CD14-positive monocyte (primary cell): ENCODE measurements at regions not wholly inside any gene's neighbourhood (a gene's known extent, or its start where the extent isn't known, plus 50 kb on each side); places are given as distances from the start of the nearest gene placed in this dataset.

ENCODE experiments used
- DNase-seq, 3 donors: peaks; one replicate each; pipeline ENCODE4 v3.0.0-alpha.2; 2011 to 2022
- H2AFZ ChIP-seq: 2 replicates; pipeline ENCODE4 v1.6.0; 2012; ENCODE audit warnings: mild to moderate bottlenecking, low read depth, low read length, inconsistent platforms; ENCODE audit not compliant: insufficient read depth, poor library complexity, severe bottlenecking
- H3K27ac ChIP-seq, 2 donors: 1 replicate in 1 of 2; 2 replicates in 1 of 2; pipeline ENCODE4 v1.5.1; 2012 to 2013; ENCODE audit warnings: low read length in 2 of 2, control low read depth in 1 of 2, inconsistent platforms in 1 of 2, low read depth in 1 of 2, mild to moderate bottlenecking in 1 of 2
- H3K27me3 ChIP-seq, 2 donors: one replicate each; pipeline versions ENCODE4 v1.6.0 to v1.6.1; 2011 to 2013; ENCODE audit warnings: low read length in 2 of 2; ENCODE audit not compliant: control insufficient read depth in 2 of 2, insufficient read depth in 2 of 2
- H3K36me3 ChIP-seq, 2 donors: replicated peaks in 1 of 2; 1 replicate in 1 of 2; 2 replicates in 1 of 2; pipeline versions ENCODE4 v1.5.1 to v1.6.1; 2012 to 2013; ENCODE audit warnings: low read length in 2 of 2, control low read depth in 1 of 2, inconsistent platforms in 1 of 2, mild to moderate bottlenecking in 1 of 2; ENCODE audit not compliant: insufficient read depth in 2 of 2, control insufficient read depth in 1 of 2
- H3K4me1 ChIP-seq, 2 donors: 1 replicate in 1 of 2; 2 replicates in 1 of 2; pipeline versions ENCODE4 v1.5.1 to v1.6.1; 2012 to 2013; ENCODE audit warnings: low read length in 2 of 2, control low read depth in 1 of 2, inconsistent platforms in 1 of 2, mild to moderate bottlenecking in 1 of 2, moderate library complexity in 1 of 2; ENCODE audit not compliant: insufficient read depth in 2 of 2, control insufficient read depth in 1 of 2
- H3K4me2 ChIP-seq: replicated peaks from 2 replicates; pipeline ENCODE3; 2012; ENCODE audit warnings: low read length, moderate library complexity, mild to moderate bottlenecking; ENCODE audit not compliant: poor library complexity, severe bottlenecking; ENCODE audit errors: extremely low read depth
- H3K4me3 ChIP-seq, 3 experiments: fragments of 200-600 bp in 1 of 3; sonication (generic) in 1 of 3; replicated peaks in 1 of 3; 1 replicate in 2 of 3; 2 replicates in 1 of 3; pipeline ENCODE4 v1.5.1; 2011 to 2013; ENCODE audit warnings: low read length in 3 of 3, mild to moderate bottlenecking in 3 of 3, control low read depth in 2 of 3, low read depth in 2 of 3, inconsistent platforms in 1 of 3, moderate library complexity in 1 of 3
- H3K79me2 ChIP-seq: 2 replicates; pipeline ENCODE4 v1.6.0; 2012; ENCODE audit warnings: mild to moderate bottlenecking, control low read depth, inconsistent platforms, low read length, moderate library complexity; ENCODE audit not compliant: insufficient read depth
- H3K9ac ChIP-seq: 2 replicates; pipeline ENCODE4 v1.6.0; 2017; ENCODE audit warnings: low read length, mild to moderate bottlenecking; ENCODE audit not compliant: insufficient read depth, poor library complexity, severe bottlenecking
- H3K9me3 ChIP-seq, 2 donors: replicated peaks in 1 of 2; 1 replicate in 1 of 2; 2 replicates in 1 of 2; pipeline versions ENCODE4 v1.5.1 to v1.6.1; 2012 to 2013; ENCODE audit warnings: low read length in 2 of 2, control low read depth in 1 of 2; ENCODE audit not compliant: control insufficient read depth in 1 of 2, insufficient read depth in 1 of 2
- H4K20me1 ChIP-seq: 2 replicates; pipeline ENCODE4 v1.6.0; 2012; ENCODE audit warnings: mild to moderate bottlenecking, low read length, control low read depth, moderate library complexity; ENCODE audit not compliant: insufficient read depth
- H3K27ac Mint-ChIP-seq, 7 donors: one replicate each; pipeline ENCODE4 v1.8.0; 2020; ENCODE audit warnings: mild to moderate bottlenecking in 7 of 7, mixed read lengths in 7 of 7, moderate library complexity in 6 of 7, inconsistent platforms in 2 of 7
- H3K27me3 Mint-ChIP-seq, 3 donors: one replicate each; pipeline ENCODE4 v1.8.0; 2021 to 2022; ENCODE audit warnings: low read depth in 3 of 3, mild to moderate bottlenecking in 3 of 3, mixed read lengths in 3 of 3, moderate library complexity in 3 of 3, inconsistent platforms in 1 of 3
- H3K36me3 Mint-ChIP-seq, 2 donors: one replicate each; pipeline ENCODE4 v1.8.0; 2020; ENCODE audit warnings: mixed read lengths in 2 of 2, inconsistent platforms in 1 of 2, mild to moderate bottlenecking in 1 of 2
- H3K4me1 Mint-ChIP-seq: one replicate; pipeline ENCODE4 v1.8.0; 2020; ENCODE audit warnings: mild to moderate bottlenecking, mixed read lengths
- H3K4me3 Mint-ChIP-seq, 2 donors: one replicate each; pipeline ENCODE4 v1.8.0; 2020; ENCODE audit warnings: mild to moderate bottlenecking in 2 of 2, mixed read lengths in 2 of 2, moderate library complexity in 1 of 2
- H3K9me3 Mint-ChIP-seq, 7 donors: one replicate each; pipeline ENCODE4 v1.8.0; 2020 to 2022; ENCODE audit warnings: mixed read lengths in 7 of 7, mild to moderate bottlenecking in 6 of 7, moderate library complexity in 6 of 7, inconsistent platforms in 2 of 7
- WGBS: methylation state at CpG from one replicate; pipeline ENCODE4 v1.1.5; 2013; ENCODE audit warnings: missing lambda C conversion rate; ENCODE audit not compliant: insufficient coverage; 5-methylcytosine and 5-hydroxymethylcytosine counted together
- intact Hi-C, 2 donors: fragments of 100-400 bp; cut with micrococcal nuclease; formaldehyde crosslinking; loops; one replicate each; pipeline versions ENCODE4 v1.15.0 to v1.15.1; 2023
- TF ChIP-seq, protein P1 (sequence below): fragments of 200-600 bp; IDR thresholded peaks from one replicate; pipeline ENCODE4 v1.8.0; 2022; ENCODE audit warnings: antibody characterized with exemption, mild to moderate bottlenecking

DNA sequence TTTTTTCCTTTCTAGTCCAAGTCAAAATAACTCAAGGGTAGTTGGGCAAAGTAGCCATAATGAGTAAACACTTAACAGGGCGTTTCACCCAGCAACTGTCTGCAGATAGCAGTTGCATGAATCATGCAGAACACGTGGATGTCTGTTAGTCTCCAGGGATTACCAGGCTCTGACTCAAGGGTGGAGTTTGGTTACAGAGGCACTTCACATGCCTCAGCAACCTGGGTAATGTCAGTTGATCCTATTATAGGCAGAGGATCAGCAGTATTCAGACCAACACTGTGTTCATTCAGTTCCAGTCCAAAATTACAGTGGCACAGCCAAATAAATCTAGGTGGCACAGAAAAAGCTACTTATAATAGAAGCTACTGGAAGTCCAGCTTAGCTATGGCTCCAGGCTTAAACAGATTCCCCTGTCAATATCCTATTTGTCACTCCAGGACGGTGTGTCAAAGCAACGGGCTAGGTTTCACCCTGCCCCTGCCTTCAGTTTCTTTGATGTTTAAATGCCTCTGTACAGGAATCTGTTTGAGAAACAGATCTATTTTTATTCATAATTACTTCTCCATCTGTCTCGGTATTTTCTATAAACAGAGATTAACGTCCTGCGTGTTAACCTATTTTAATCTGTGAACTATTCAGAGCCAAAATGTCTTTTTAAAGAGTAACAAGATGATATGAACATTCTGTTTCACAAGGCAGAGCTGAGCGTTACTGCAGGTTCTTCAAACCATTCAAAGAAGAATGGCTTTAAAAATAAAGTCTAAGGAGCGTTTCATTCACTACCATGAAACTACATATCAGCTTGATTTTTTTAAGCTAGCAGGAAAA is 162.6 kb upstream of the AKR1E2 start:
- H3K36me3 ChIP-seq, result no peaks in the 10 kb centered on the region
- no peaks in the 10 kb centered on the region for H4K20me1 ChIP-seq
- H3K27ac ChIP-seq, result no peak overlapping the region
- no peak overlapping the region for H3K4me3 Mint-ChIP-seq
- WGBS, result 67% methylated on average over 3 of the region's 9 CpGs
- no peaks in the 10 kb centered on the region for H3K36me3 Mint-ChIP-seq
- no peaks in the 10 kb centered on the region for H3K4me1 Mint-ChIP-seq
- H3K9me3 Mint-ChIP-seq, result no peaks in the 10 kb centered on the region
- H3K9ac ChIP-seq, result no peak overlapping the region
- peaks cover 1 to 5% (median 4%) of the 10 kb centered on the region in 3 donors for H3K27me3 Mint-ChIP-seq
- no peak overlapping the region for H3K27ac Mint-ChIP-seq
- H3K4me2 ChIP-seq, result no peak overlapping the region
- peak; percentile 16 to 60 (median 21) for DNase-seq
- H3K4me1 ChIP-seq, result no peaks in the 10 kb centered on the region
- intact Hi-C loops, result loop anchor here in 1 of 2 donors (5.0 kb wide), 1 partner anchor 1466 kb away; no protein-coding TSS in a partner anchor
- TF ChIP-seq, protein P1, sequence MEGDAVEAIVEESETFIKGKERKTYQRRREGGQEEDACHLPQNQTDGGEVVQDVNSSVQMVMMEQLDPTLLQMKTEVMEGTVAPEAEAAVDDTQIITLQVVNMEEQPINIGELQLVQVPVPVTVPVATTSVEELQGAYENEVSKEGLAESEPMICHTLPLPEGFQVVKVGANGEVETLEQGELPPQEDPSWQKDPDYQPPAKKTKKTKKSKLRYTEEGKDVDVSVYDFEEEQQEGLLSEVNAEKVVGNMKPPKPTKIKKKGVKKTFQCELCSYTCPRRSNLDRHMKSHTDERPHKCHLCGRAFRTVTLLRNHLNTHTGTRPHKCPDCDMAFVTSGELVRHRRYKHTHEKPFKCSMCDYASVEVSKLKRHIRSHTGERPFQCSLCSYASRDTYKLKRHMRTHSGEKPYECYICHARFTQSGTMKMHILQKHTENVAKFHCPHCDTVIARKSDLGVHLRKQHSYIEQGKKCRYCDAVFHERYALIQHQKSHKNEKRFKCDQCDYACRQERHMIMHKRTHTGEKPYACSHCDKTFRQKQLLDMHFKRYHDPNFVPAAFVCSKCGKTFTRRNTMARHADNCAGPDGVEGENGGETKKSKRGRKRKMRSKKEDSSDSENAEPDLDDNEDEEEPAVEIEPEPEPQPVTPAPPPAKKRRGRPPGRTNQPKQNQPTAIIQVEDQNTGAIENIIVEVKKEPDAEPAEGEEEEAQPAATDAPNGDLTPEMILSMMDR, result no peak
- H3K9me3 ChIP-seq, result no peaks in the 10 kb centered on the region
- H2AFZ ChIP-seq, result no peak overlapping the region
- H3K79me2 ChIP-seq, result no peaks in the 10 kb centered on the region
- no peaks in the 10 kb centered on the region for H3K27me3 ChIP-seq
- H3K4me3 ChIP-seq, result no peak overlapping the region

DNA sequence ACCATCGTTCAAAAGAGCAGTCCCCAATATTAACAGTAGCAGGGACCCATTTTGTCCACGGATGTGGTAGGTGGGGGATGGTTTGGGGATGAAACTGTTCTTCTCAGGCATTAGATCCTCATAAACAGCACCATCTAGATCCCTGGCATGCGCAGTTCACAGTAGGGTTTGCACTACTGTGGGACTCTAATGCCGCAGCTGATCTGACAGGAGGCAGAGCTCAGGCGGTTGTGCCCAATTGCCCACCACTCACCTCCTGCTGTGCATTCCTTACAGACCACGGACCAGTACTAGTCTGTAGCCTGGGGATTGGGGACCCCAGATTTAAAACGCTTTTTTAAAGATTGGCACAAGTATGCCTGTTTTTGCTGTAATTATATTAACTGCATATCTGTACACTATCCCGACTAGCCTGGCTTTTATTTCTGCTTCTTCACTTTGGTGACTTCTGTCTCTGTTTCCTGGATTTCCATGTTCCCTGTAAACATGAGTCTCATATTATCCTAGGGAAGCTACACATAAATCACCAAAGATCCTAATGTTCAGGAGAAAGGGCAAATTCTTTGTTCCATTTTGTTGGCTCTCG is 163.3 kb upstream of the AKR1E2 start:
- Histone ChIP-seq H4K20me1 (no peaks in the 10 kb centered on the region), H3K27ac (no peak overlapping the region), H3K9me3 (no peaks in the 10 kb centered on the region), H2AFZ (no peak overlapping the region), H3K4me3 (no peak overlapping the region), H3K79me2 (no peaks in the 10 kb centered on the region), H3K27me3 (no peaks in the 10 kb centered on the region), H3K36me3 (no peaks in the 10 kb centered on the region), H3K9ac (no peak overlapping the region), H3K4me1 (no peaks in the 10 kb centered on the region), H3K4me2 (no peak overlapping the region)
- WGBS, result 100% methylated on average over 3 of the region's 9 CpGs
- no peaks in the 10 kb centered on the region for H3K4me1 Mint-ChIP-seq
- no peak for DNase-seq
- peaks cover 1 to 5% (median 4%) of the 10 kb centered on the region in 3 donors for H3K27me3 Mint-ChIP-seq
- no peaks in the 10 kb centered on the region for H3K9me3 Mint-ChIP-seq
- intact Hi-C loops, result loop anchor here in 1 of 2 donors (5.0 kb wide), 1 partner anchor 1465 kb away; no protein-coding TSS in a partner anchor
- no peak overlapping the region for H3K27ac Mint-ChIP-seq
- TF ChIP-seq, protein P1, result no peak
- H3K4me3 Mint-ChIP-seq, result no peak overlapping the region
- H3K36me3 Mint-ChIP-seq, result no peaks in the 10 kb centered on the region
